H1 (cell line): ENCODE measurements at regions not wholly inside any gene's neighbourhood (a gene's known extent, or its start where the extent isn't known, plus 50 kb on each side); places are given as distances from the start of the nearest gene placed in this dataset.

Source experiments
- CTCF ChIA-PET: fragments of 300-600 bp; sonication (Branson Sonifier 250); formaldehyde crosslinking; loops from one replicate; lab custom pipeline; 2021; ENCODE audit not compliant: partially characterized antibody; lab: Charles Lee
- POLR2A ChIA-PET: fragments of 300-600 bp; sonication (Branson Sonifier 250); formaldehyde crosslinking; loops from one replicate; lab custom pipeline; 2021; ENCODE audit warnings: inconsistent platforms; ENCODE audit not compliant: partially characterized antibody; lab: Charles Lee
- DNase-seq, 2 experiments: peaks; one replicate each; pipeline versions ENCODE4 v3.0.0 to v3.0.0-alpha.2; 2010 to 2022; ENCODE audit warnings: low spot score in 2 of 2, low read depth in 1 of 2, mixed read lengths in 1 of 2
- FAIRE-seq: peaks from 2 replicates; lab custom pipeline; 2011; peaks lifted over from hg19 to GRCh38; lab: Jason Lieb, UNC
- H2AFZ ChIP-seq: 2 replicates; pipeline ENCODE4 v1.8.1; 2012; ENCODE audit warnings: low read length, inconsistent platforms
- H2AK5ac ChIP-seq: 2 replicates; pipeline ENCODE4 v1.6.1; 2013; ENCODE audit warnings: low read depth, low read length
- H2BK120ac ChIP-seq: replicated peaks from 2 replicates; pipeline ENCODE3; 2013; ENCODE audit warnings: low read depth, low read length, inconsistent platforms
- H2BK12ac ChIP-seq: 2 replicates; pipeline ENCODE4 v1.6.1; 2013; ENCODE audit warnings: low read depth, low read length
- H2BK15ac ChIP-seq: 2 replicates; pipeline ENCODE4 v1.6.1; 2013; ENCODE audit warnings: low read length
- H2BK20ac ChIP-seq: 2 replicates; pipeline ENCODE4 v1.6.1; 2013; ENCODE audit warnings: low read length
- H2BK5ac ChIP-seq: 2 replicates; pipeline ENCODE4 v1.6.1; 2013; ENCODE audit warnings: low read depth, low read length
- H3K14ac ChIP-seq: 2 replicates; pipeline ENCODE4 v1.6.1; 2013; ENCODE audit warnings: inconsistent platforms; ENCODE audit not compliant: insufficient read length
- H3K18ac ChIP-seq: 2 replicates; pipeline ENCODE4 v1.6.1; 2013; ENCODE audit warnings: low read length; ENCODE audit errors: extremely low read depth
- H3K23ac ChIP-seq: 2 replicates; pipeline ENCODE4 v1.6.1; 2013; ENCODE audit warnings: inconsistent platforms; ENCODE audit not compliant: insufficient read length
- H3K23me2 ChIP-seq: 2 replicates; pipeline ENCODE4 v1.6.1; 2013; ENCODE audit warnings: low read depth, low read length
- H3K27ac ChIP-seq: 2 replicates; pipeline ENCODE4 v1.6.1; 2011; ENCODE audit warnings: low read depth, low read length, inconsistent platforms
- H3K27me3 ChIP-seq, 4 experiments: replicated peaks in 1 of 4; 1 replicate in 1 of 4; 2 replicates in 3 of 4; pipeline versions ENCODE4 v1.6.1 to v1.8.1; 2011 to 2013; ENCODE audit warnings: low read length in 3 of 4, mild to moderate bottlenecking in 3 of 4, inconsistent platforms in 2 of 4, mixed read lengths in 2 of 4, moderate library complexity in 1 of 4; ENCODE audit not compliant: control insufficient read depth in 3 of 4, insufficient read depth in 3 of 4; ENCODE audit errors: extremely low read depth in 1 of 4
- H3K36me3 ChIP-seq, 4 experiments: 2 replicates each; pipeline versions ENCODE4 v1.6.1 to v1.8.1; 2011 to 2013; ENCODE audit warnings: mild to moderate bottlenecking in 4 of 4, low read length in 3 of 4, moderate library complexity in 2 of 4, control low read depth in 1 of 4, inconsistent platforms in 1 of 4; ENCODE audit not compliant: insufficient read depth in 4 of 4, control insufficient read depth in 2 of 4
- H3K4ac ChIP-seq: replicated peaks from 2 replicates; pipeline ENCODE3; 2013; ENCODE audit warnings: low read length, low read depth, mixed read lengths, inconsistent platforms; ENCODE audit not compliant: insufficient read length
- H3K4me1 ChIP-seq, 4 experiments: replicated peaks in 1 of 4; 1 replicate in 1 of 4; 2 replicates in 3 of 4; pipeline versions ENCODE4 v1.6.1 to v1.8.1; 2011 to 2013; ENCODE audit warnings: low read length in 3 of 4, inconsistent platforms in 2 of 4, mixed read lengths in 1 of 4; ENCODE audit not compliant: insufficient read depth in 4 of 4, control insufficient read depth in 3 of 4
- H3K4me2 ChIP-seq, 2 experiments: 2 replicates each; pipeline versions ENCODE4 v1.6.1 to v1.8.1; 2011 to 2013; ENCODE audit warnings: low read depth in 2 of 2, low read length in 2 of 2, control low read depth in 1 of 2, inconsistent platforms in 1 of 2, mild to moderate bottlenecking in 1 of 2; ENCODE audit not compliant: insufficient read depth in 1 of 2
- H3K4me3 ChIP-seq, 4 experiments: fragments of 200-600, 300-600 bp in 1 of 4; sonication (generic), shearing (Covaris generic), sonication (Bioruptor Twin) in 1 of 4; 2 replicates each; pipeline versions ENCODE4 v1.5.1 to v1.8.1; 2011 to 2016; ENCODE audit warnings: low read length in 4 of 4, low read depth in 3 of 4, control low read depth in 2 of 4, inconsistent platforms in 2 of 4, mild to moderate bottlenecking in 2 of 4, mixed read lengths in 1 of 4, moderate library complexity in 1 of 4; ENCODE audit not compliant: insufficient read depth in 2 of 4; ENCODE audit errors: extremely low read depth in 1 of 4
- H3K56ac ChIP-seq: replicated peaks from 2 replicates; pipeline ENCODE3; 2013; ENCODE audit warnings: low read depth, mild to moderate bottlenecking, mixed read lengths, low read length, inconsistent platforms; ENCODE audit not compliant: insufficient read length
- H3K79me1 ChIP-seq: 2 replicates; pipeline ENCODE4 v1.6.1; 2013; ENCODE audit warnings: low read depth, low read length, control low read depth
- H3K79me2 ChIP-seq, 2 experiments: 2 replicates each; pipeline versions ENCODE4 v1.6.1 to v1.8.1; 2012 to 2013; ENCODE audit warnings: low read length in 2 of 2, mild to moderate bottlenecking in 2 of 2, inconsistent platforms in 1 of 2; ENCODE audit not compliant: insufficient read depth in 2 of 2, control insufficient read depth in 1 of 2
- H3K9ac ChIP-seq, 4 experiments: replicated peaks in 1 of 4; 1 replicate in 1 of 4; 2 replicates in 3 of 4; pipeline versions ENCODE4 v1.6.1 to v1.8.1; 2011 to 2013; ENCODE audit warnings: low read depth in 3 of 4, low read length in 3 of 4, control low read depth in 2 of 4, mild to moderate bottlenecking in 2 of 4, moderate library complexity in 2 of 4, inconsistent platforms in 1 of 4; ENCODE audit errors: extremely low read depth in 1 of 4
- H3K9me3 ChIP-seq, 2 experiments: 2 replicates each; pipeline versions ENCODE4 v1.6.1 to v1.8.1; 2012 to 2013; ENCODE audit warnings: mild to moderate bottlenecking in 2 of 2, moderate library complexity in 2 of 2, control low read depth in 1 of 2, inconsistent platforms in 1 of 2, low read depth in 1 of 2, low read length in 1 of 2, mixed read lengths in 1 of 2; ENCODE audit not compliant: insufficient read depth in 2 of 2
- H4K20me1 ChIP-seq, 2 experiments: replicated peaks in 1 of 2; 2 replicates each; pipeline versions ENCODE3 to v1.8.1; 2011 to 2013; ENCODE audit warnings: inconsistent platforms in 2 of 2, low read length in 2 of 2, mild to moderate bottlenecking in 1 of 2; ENCODE audit not compliant: insufficient read depth in 2 of 2, control insufficient read depth in 1 of 2
- H4K5ac ChIP-seq: 2 replicates; pipeline ENCODE4 v1.6.1; 2013; ENCODE audit warnings: low read length, low read depth, mixed read lengths, inconsistent platforms; ENCODE audit not compliant: insufficient read length
- H4K8ac ChIP-seq: 2 replicates; pipeline ENCODE4 v1.8.0; 2013; ENCODE audit warnings: mild to moderate bottlenecking, moderate library complexity, low read length, inconsistent platforms; ENCODE audit not compliant: insufficient read depth; ENCODE audit errors: extremely low read depth
- H4K91ac ChIP-seq: replicated peaks from 2 replicates; pipeline ENCODE3; 2013; ENCODE audit warnings: low read length, mixed read lengths, inconsistent platforms; ENCODE audit not compliant: insufficient read length
- BRCA1 ChIP-seq: IDR thresholded peaks from 2 replicates; pipeline ENCODE4 v1.6.1; 2012; ENCODE audit warnings: low read depth, low read length, improper control_type of control experiment
- CBX5 ChIP-seq: fragments of 300-800, 300-1000 bp; sonication (generic); IDR thresholded peaks from 2 replicates; pipeline ENCODE4 v1.7.1; 2016; ENCODE audit warnings: antibody characterized with exemption, low read length, low read depth
- CEBPB ChIP-seq: IDR thresholded peaks from 2 replicates; pipeline ENCODE4 v1.6.1; 2012; ENCODE audit warnings: low read depth, low read length
- EP300 ChIP-seq, 2 experiments: IDR thresholded peaks; 1 replicate in 1 of 2; 2 replicates in 1 of 2; pipeline ENCODE4 v1.6.1; 2011 to 2012; ENCODE audit warnings: low read depth in 2 of 2, low read length in 2 of 2, mild to moderate bottlenecking in 2 of 2, borderline replicate concordance in 1 of 2, inconsistent platforms in 1 of 2, moderate library complexity in 1 of 2
- EZH2 ChIP-seq: fragments of 200-600 bp; sonication (generic); IDR thresholded peaks from 2 replicates; pipeline ENCODE4 v1.7.1; 2012; ENCODE audit warnings: low read depth, mild to moderate bottlenecking, moderate library complexity, low read length, inconsistent platforms; ENCODE audit not compliant: severe bottlenecking
- NRF1 ChIP-seq: IDR thresholded peaks from 2 replicates; pipeline ENCODE4 v1.6.1; 2011; ENCODE audit warnings: mild to moderate bottlenecking, low read depth, low read length, improper control_type of control experiment
- RXRA ChIP-seq: IDR thresholded peaks from 2 replicates; pipeline ENCODE4 v1.6.1; 2011; ENCODE audit warnings: low read depth, mild to moderate bottlenecking, low read length, moderate library complexity; ENCODE audit not compliant: insufficient read depth
- YY1 ChIP-seq: IDR thresholded peaks from 2 replicates; pipeline ENCODE4 v1.6.1; 2011; ENCODE audit warnings: low read depth, mild to moderate bottlenecking, low read length
- ZNF274 ChIP-seq: IDR thresholded peaks from 2 replicates; pipeline ENCODE4 v1.7.0; 2012; ENCODE audit warnings: low read length, borderline replicate concordance; ENCODE audit errors: extremely low read depth
- WGBS, 2 experiments: shearing (Covaris generic) in 1 of 2; methylation state at CpG; one replicate each; pipeline versions ENCODE4 v1.1.6 to v1.1.7; 2013 to 2015; ENCODE audit warnings: low lambda C conversion rate in 2 of 2, mixed read lengths in 2 of 2, inconsistent platforms in 1 of 2, low coverage in 1 of 2, missing lambda C conversion rate in 1 of 2; ENCODE audit not compliant: insufficient replicate concordance in 2 of 2, insufficient coverage in 1 of 2, insufficient read length in 1 of 2; ENCODE audit errors: extremely low coverage in 1 of 2, missing lambda C conversion rate in 1 of 2; 5-methylcytosine and 5-hydroxymethylcytosine counted together
- TF ChIP-seq, protein P1 (sequence below): IDR thresholded peaks from 2 replicates; pipeline ENCODE4 v1.6.1; 2012; ENCODE audit warnings: inconsistent platforms
- TF ChIP-seq, protein P2 (sequence below), 3 experiments: IDR thresholded peaks; 1 replicate in 2 of 3; 2 replicates in 1 of 3; pipeline versions ENCODE4 v1.5.1 to v1.6.1; 2011; ENCODE audit warnings: low read length in 3 of 3, mild to moderate bottlenecking in 3 of 3, inconsistent platforms in 2 of 3, low read depth in 1 of 3, moderate library complexity in 1 of 3; ENCODE audit not compliant: insufficient read depth in 1 of 3; ENCODE audit errors: control extremely low read depth in 1 of 3

DNA sequence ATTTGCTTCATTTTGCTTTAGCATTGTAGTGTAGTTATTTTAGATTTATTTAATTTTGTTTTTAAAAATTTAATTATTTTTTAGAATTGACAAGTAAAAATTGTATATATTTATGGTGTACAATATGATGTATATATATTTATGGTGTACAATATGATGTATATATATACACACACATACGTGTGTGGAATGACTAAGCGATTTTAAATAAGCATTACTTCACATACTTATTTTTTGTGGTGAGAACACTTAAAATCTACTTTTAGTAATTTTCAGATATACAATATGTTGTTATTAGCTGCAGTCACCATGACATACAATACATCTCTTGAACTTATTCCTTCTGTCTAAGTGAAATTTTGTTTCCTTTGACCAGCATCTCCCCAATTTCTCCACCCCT is 172.9 kb downstream of the SPRY1 start:
- H4K5ac ChIP-seq: no peak overlapping the region
- H4K20me1 ChIP-seq: no peaks in the 10 kb centered on the region
- no peaks in the 10 kb centered on the region for H3K79me1 ChIP-seq
- no peak overlapping the region for H4K8ac ChIP-seq
- no peak overlapping the region for H3K14ac ChIP-seq
- H3K9me3 ChIP-seq: no peaks in the 10 kb centered on the region
- no peak overlapping the region for H3K4ac ChIP-seq
- H4K91ac ChIP-seq: no peak overlapping the region
- no peak overlapping the region for H2AFZ ChIP-seq
- WGBS, 2 experiments: 91% methylated on average over 2 of the region's 2 CpGs; no CpG with 5 or more reads in 1 of the 2 experiments
- no peaks in the 10 kb centered on the region for H3K79me2 ChIP-seq
- no peaks in the 10 kb centered on the region for H3K27me3 ChIP-seq
- no peak overlapping the region for H3K18ac ChIP-seq
- no peak overlapping the region for H2AK5ac ChIP-seq
- H3K23ac ChIP-seq: no peak overlapping the region
- POLR2A ChIA-PET: no interaction called here
- no peaks in the 10 kb centered on the region; the same call in 1 of the 2 replicates for H3K23me2 ChIP-seq
- no peak for DNase-seq
- CTCF ChIA-PET: no interaction called here
- H3K4me1 ChIP-seq: no peaks in the 10 kb centered on the region
- H3K9ac ChIP-seq: no peak overlapping the region
- no peak overlapping the region for H2BK120ac ChIP-seq
- H2BK20ac ChIP-seq: no peak overlapping the region
- no peak overlapping the region for H2BK15ac ChIP-seq
- no peak overlapping the region for H3K27ac ChIP-seq
- no peak overlapping the region for H3K4me2 ChIP-seq
- H3K56ac ChIP-seq: no peak overlapping the region
- no peak for FAIRE-seq
- H3K4me3 ChIP-seq: no peak overlapping the region
- H2BK12ac ChIP-seq: no peak overlapping the region
- H2BK5ac ChIP-seq: no peak overlapping the region
- H3K36me3 ChIP-seq: no peaks in the 10 kb centered on the region
- TF ChIP-seq, protein P1, sequence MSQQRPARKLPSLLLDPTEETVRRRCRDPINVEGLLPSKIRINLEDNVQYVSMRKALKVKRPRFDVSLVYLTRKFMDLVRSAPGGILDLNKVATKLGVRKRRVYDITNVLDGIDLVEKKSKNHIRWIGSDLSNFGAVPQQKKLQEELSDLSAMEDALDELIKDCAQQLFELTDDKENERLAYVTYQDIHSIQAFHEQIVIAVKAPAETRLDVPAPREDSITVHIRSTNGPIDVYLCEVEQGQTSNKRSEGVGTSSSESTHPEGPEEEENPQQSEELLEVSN: no peak
- TF ChIP-seq NRF1 (no peak), EP300 (IDR thresholded peaks at IDR 0.05; ENCODE audit: borderline replicate concordance in 1 of 2, low read depth in 2 of 2, low read length in 2 of 2) (no peak), EZH2 (no peak), CEBPB (no peak), ZNF274 (no peak), BRCA1 (no peak), CBX5 (no peak), YY1 (no peak), RXRA (no peak)
- TF ChIP-seq, protein P2, sequence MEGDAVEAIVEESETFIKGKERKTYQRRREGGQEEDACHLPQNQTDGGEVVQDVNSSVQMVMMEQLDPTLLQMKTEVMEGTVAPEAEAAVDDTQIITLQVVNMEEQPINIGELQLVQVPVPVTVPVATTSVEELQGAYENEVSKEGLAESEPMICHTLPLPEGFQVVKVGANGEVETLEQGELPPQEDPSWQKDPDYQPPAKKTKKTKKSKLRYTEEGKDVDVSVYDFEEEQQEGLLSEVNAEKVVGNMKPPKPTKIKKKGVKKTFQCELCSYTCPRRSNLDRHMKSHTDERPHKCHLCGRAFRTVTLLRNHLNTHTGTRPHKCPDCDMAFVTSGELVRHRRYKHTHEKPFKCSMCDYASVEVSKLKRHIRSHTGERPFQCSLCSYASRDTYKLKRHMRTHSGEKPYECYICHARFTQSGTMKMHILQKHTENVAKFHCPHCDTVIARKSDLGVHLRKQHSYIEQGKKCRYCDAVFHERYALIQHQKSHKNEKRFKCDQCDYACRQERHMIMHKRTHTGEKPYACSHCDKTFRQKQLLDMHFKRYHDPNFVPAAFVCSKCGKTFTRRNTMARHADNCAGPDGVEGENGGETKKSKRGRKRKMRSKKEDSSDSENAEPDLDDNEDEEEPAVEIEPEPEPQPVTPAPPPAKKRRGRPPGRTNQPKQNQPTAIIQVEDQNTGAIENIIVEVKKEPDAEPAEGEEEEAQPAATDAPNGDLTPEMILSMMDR (IDR thresholded peaks at IDR 0.05; ENCODE audit: control extremely low read depth in 1 of 3, insufficient read depth in 1 of 3, low read depth in 1 of 3, low read length in 3 of 3): no peak
